ENCODE measurements at regions not wholly inside any gene's neighbourhood (a gene's known extent, or its start where the extent isn't known, plus 50 kb on each side); places are given as distances from the start of the nearest gene placed in this dataset.

- ATAC-seq: peak; percentile 60
- intact Hi-C loops (cut with DNase I, micrococcal nuclease): no loop called here
Observed at GRCh38 chr1:67626090-67626860, 58.7 kb upstream of the GADD45A start.

GRCh38 chr1:67626861-67627235 is 58.2 kb upstream of the GADD45A start:
- intact Hi-C loops (cut with DNase I, micrococcal nuclease): no loop called here
- no peak for DNase-seq
- no peak for ATAC-seq

More at GRCh38 chr1:67626090-67626860, 58.7 kb upstream of the GADD45A start:
- no peak for DNase-seq

GRCh38 chr1:67627336-67627735 is 57.7 kb upstream of the GADD45A start:
- DNase-seq: no peak
- intact Hi-C loops (cut with DNase I, micrococcal nuclease): no loop called here
- no peak for ATAC-seq

- no peak for ATAC-seq
- no peak for DNase-seq
- intact Hi-C loops (cut with DNase I, micrococcal nuclease): no loop called here
Observed at GRCh38 chr1:67627906-67628305, 57.1 kb upstream of the GADD45A start.

GRCh38 chr1:67629370-67630075 is 55.5 kb upstream of the GADD45A start:
- no peak for ATAC-seq

GRCh38 chr1:67630438-67631045 is 54.5 kb upstream of the GADD45A start:
- intact Hi-C loops (cut with DNase I, micrococcal nuclease): no loop called here
- ATAC-seq: no peak
- DNase-seq: no peak

More at GRCh38 chr1:67629370-67630075, 55.5 kb upstream of the GADD45A start:
- intact Hi-C loops (cut with DNase I, micrococcal nuclease): no loop called here
- DNase-seq: no peak

GRCh38 chr1:67632356-67632755 is 52.6 kb upstream of the GADD45A start:
- ATAC-seq (no peak), DNase-seq (no peak)
- intact Hi-C loops (cut with DNase I, micrococcal nuclease): no loop called here

GRCh38 chr1:67632811-67633655 is 52.0 kb upstream of the GADD45A start:
- intact Hi-C loops (cut with DNase I, micrococcal nuclease): no loop called here
- ATAC-seq: peak; percentile 42
- no peak for DNase-seq

- no peak for DNase-seq
- intact Hi-C loops (cut with DNase I, micrococcal nuclease): no loop called here
- no peak for ATAC-seq
Observed at GRCh38 chr1:67634396-67634935, 50.5 kb upstream of the GADD45A start.

GRCh38 chr1:67635055-67635809 is 49.8 kb upstream of the GADD45A start:
- DNase-seq (no peak), ATAC-seq (no peak)
- intact Hi-C loops (cut with DNase I, micrococcal nuclease): no loop called here

Data from left colon (tissue), 2 donors.